22Rv1 (cell line): ENCODE measurements at regions not wholly inside any gene's neighbourhood (a gene's known extent, or its start where the extent isn't known, plus 50 kb on each side); places are given as distances from the start of the nearest gene placed in this dataset.

Source experiments
- ZFX ChIP-seq: fragments of 450-650 bp; IDR thresholded peaks from 2 replicates; pipeline ENCODE4 v1.6.1; 2017; ENCODE audit warnings: antibody characterized with exemption, borderline replicate concordance
- TF ChIP-seq, protein P1 (sequence below): fragments of 450-650 bp; IDR thresholded peaks from 2 replicates; pipeline ENCODE4 v1.5.1; 2017; ENCODE audit warnings: mild to moderate bottlenecking

DNA sequence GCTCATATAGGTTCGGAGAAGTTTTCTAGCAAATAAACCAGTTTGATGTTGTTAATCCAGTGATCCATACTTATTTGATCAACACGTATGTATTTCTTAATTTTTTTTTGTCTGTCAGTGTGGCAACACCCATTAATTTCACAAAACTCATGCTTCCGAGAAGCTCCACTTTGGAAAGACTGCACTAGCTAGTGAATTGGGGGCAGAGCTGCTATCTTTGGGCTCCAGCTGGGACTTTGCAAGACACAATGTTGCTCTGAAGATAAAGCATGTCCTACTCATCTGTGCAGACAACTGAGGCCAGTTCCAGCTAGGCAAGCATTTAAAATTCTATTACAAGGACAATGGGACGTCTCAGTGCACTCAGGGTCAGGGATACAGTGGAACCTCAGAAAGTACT is 298.4 kb downstream of the NUAK1 start:
- TF ChIP-seq, protein P1, sequence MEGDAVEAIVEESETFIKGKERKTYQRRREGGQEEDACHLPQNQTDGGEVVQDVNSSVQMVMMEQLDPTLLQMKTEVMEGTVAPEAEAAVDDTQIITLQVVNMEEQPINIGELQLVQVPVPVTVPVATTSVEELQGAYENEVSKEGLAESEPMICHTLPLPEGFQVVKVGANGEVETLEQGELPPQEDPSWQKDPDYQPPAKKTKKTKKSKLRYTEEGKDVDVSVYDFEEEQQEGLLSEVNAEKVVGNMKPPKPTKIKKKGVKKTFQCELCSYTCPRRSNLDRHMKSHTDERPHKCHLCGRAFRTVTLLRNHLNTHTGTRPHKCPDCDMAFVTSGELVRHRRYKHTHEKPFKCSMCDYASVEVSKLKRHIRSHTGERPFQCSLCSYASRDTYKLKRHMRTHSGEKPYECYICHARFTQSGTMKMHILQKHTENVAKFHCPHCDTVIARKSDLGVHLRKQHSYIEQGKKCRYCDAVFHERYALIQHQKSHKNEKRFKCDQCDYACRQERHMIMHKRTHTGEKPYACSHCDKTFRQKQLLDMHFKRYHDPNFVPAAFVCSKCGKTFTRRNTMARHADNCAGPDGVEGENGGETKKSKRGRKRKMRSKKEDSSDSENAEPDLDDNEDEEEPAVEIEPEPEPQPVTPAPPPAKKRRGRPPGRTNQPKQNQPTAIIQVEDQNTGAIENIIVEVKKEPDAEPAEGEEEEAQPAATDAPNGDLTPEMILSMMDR: no peak
- no peak for TF ChIP-seq ZFX
